GM23338 (cell line): ENCODE measurements at regions not wholly inside any gene's neighbourhood (a gene's known extent, or its start where the extent isn't known, plus 50 kb on each side); places are given as distances from the start of the nearest gene placed in this dataset.

Source experiments
- ATAC-seq: fragments of 200-7000 bp; cut with Tn5 transposase; 3 replicates; pipeline ENCODE4 v1.9.1; 2020
- DNase-seq: peaks from one replicate; pipeline ENCODE4 v3.0.0-alpha.2; 2015; ENCODE audit warnings: low spot score
- H2AFZ ChIP-seq: fragments of 200-600 bp; sonication (generic); 2 replicates; pipeline ENCODE4 v1.8.0; 2016; ENCODE audit warnings: antibody characterized with exemption, mild to moderate bottlenecking, moderate library complexity
- H3F3A ChIP-seq: fragments of 200-600 bp; sonication (generic); replicated peaks from 2 replicates; pipeline ENCODE4 v1.8.0; 2017; ENCODE audit warnings: antibody characterized with exemption, mixed run types, low read depth
- H3K27ac ChIP-seq: fragments of 200-600 bp; sonication (generic); 2 replicates; pipeline ENCODE4 v1.6.1; 2016; ENCODE audit warnings: low read depth
- H3K27me3 ChIP-seq: fragments of 200-600 bp; sonication (generic); 2 replicates; pipeline ENCODE4 v1.8.0; 2016; ENCODE audit warnings: mild to moderate bottlenecking, mixed run types, moderate library complexity; ENCODE audit not compliant: insufficient read depth
- H3K36me3 ChIP-seq: fragments of 200-600 bp; sonication (generic); 2 replicates; pipeline ENCODE4 v1.8.0; 2016; ENCODE audit warnings: mild to moderate bottlenecking; ENCODE audit not compliant: insufficient read depth
- H3K4me1 ChIP-seq: fragments of 200-600 bp; sonication (generic); 2 replicates; pipeline ENCODE4 v1.8.0; 2016; ENCODE audit warnings: mild to moderate bottlenecking, moderate library complexity; ENCODE audit not compliant: insufficient read depth
- H3K4me2 ChIP-seq: fragments of 200-600 bp; sonication (generic); 2 replicates; pipeline ENCODE4 v1.7.1; 2017; ENCODE audit warnings: mixed run types
- H3K4me3 ChIP-seq: fragments of 200-600 bp; sonication (generic); 2 replicates; pipeline ENCODE4 v1.6.1; 2016; ENCODE audit warnings: mixed run types
- H3K79me2 ChIP-seq: fragments of 200-600 bp; sonication (generic); replicated peaks from 2 replicates; pipeline ENCODE4 v1.8.0; 2017; ENCODE audit warnings: mild to moderate bottlenecking; ENCODE audit not compliant: insufficient read depth
- H3K9me2 ChIP-seq: fragments of 200-600 bp; sonication (generic); 2 replicates; pipeline ENCODE4 v1.8.0; 2017; ENCODE audit not compliant: insufficient read depth
- H4K20me1 ChIP-seq: fragments of 200-600 bp; sonication (generic); replicated peaks from 2 replicates; pipeline ENCODE4 v1.8.0; 2017; ENCODE audit warnings: mild to moderate bottlenecking; ENCODE audit not compliant: insufficient read depth
- H3K27ac Mint-ChIP-seq: 2 replicates; pipeline ENCODE4 v1.8.0; 2020; ENCODE audit warnings: inconsistent platforms, mild to moderate bottlenecking, moderate library complexity, mixed read lengths
- H3K27me3 Mint-ChIP-seq: 3 replicates; pipeline ENCODE4 v1.8.0; 2022; ENCODE audit warnings: low read depth, mild to moderate bottlenecking, moderate library complexity, mixed read lengths, inconsistent platforms; ENCODE audit not compliant: insufficient read depth, poor library complexity
- H3K36me3 Mint-ChIP-seq: 3 replicates; pipeline ENCODE4 v1.8.0; 2021; ENCODE audit warnings: low read depth, mild to moderate bottlenecking, inconsistent platforms, moderate library complexity, mixed read lengths
- H3K4me1 Mint-ChIP-seq: 3 replicates; pipeline ENCODE4 v1.8.0; 2020; ENCODE audit warnings: mild to moderate bottlenecking, inconsistent platforms, mixed read lengths
- H3K4me3 Mint-ChIP-seq: 3 replicates; pipeline ENCODE4 v1.8.0; 2021; ENCODE audit warnings: moderate library complexity, mild to moderate bottlenecking, inconsistent platforms, mixed read lengths
- H3K9me3 Mint-ChIP-seq: 3 replicates; pipeline ENCODE4 v1.8.0; 2020; ENCODE audit warnings: moderate library complexity, mild to moderate bottlenecking, inconsistent platforms, mixed read lengths
- CREB1 ChIP-seq: fragments of 250-450 bp; sonication (Bioruptor Pico); IDR thresholded peaks from 2 replicates; pipeline ENCODE4 v1.5.0; 2020; ENCODE audit warnings: low read depth, mild to moderate bottlenecking, moderate library complexity
- CTCF ChIP-seq, 2 experiments: fragments of 200-600 bp in 1 of 2; sonication (generic) in 1 of 2; conservative IDR thresholded peaks; 2 replicates each; pipeline versions ENCODE4 v1.5.1 to v1.6.1; 2016 to 2017; ENCODE audit warnings: antibody characterized with exemption in 2 of 2, low read depth in 2 of 2, mild to moderate bottlenecking in 2 of 2, moderate library complexity in 1 of 2
- ETS1 ChIP-seq: IDR thresholded peaks from 2 replicates; pipeline ENCODE4 v1.6.1; 2016; ENCODE audit warnings: antibody characterized with exemption
- EZH2 ChIP-seq: fragments of 200-600 bp; sonication (generic); IDR thresholded peaks from one replicate; pipeline ENCODE4 v1.8.0; 2017; ENCODE audit warnings: antibody characterized with exemption, mild to moderate bottlenecking, low read depth; ENCODE audit not compliant: unreplicated experiment
- EZH2phosphoT487 ChIP-seq: fragments of 200-600 bp; sonication (generic); IDR thresholded peaks from one replicate; pipeline ENCODE4 v1.8.1; 2018; ENCODE audit warnings: antibody characterized with exemption; ENCODE audit not compliant: unreplicated experiment
- JUNB ChIP-seq: IDR thresholded peaks from one replicate; pipeline ENCODE4 v1.6.1; 2016; ENCODE audit warnings: antibody characterized with exemption; ENCODE audit not compliant: unreplicated experiment
- NANOG ChIP-seq: IDR thresholded peaks from 2 replicates; pipeline ENCODE4 v1.6.1; 2016; ENCODE audit warnings: antibody characterized with exemption, borderline replicate concordance
- POLR2AphosphoS5 ChIP-seq: IDR thresholded peaks from 2 replicates; pipeline ENCODE4 v1.6.1; 2016; ENCODE audit warnings: antibody characterized with exemption, low read depth
- REST ChIP-seq: IDR thresholded peaks from one replicate; pipeline ENCODE4 v1.6.1; 2018; ENCODE audit warnings: antibody characterized with exemption; ENCODE audit not compliant: unreplicated experiment
- STAT1 ChIP-seq: IDR thresholded peaks from one replicate; pipeline ENCODE4 v1.6.1; 2016; ENCODE audit warnings: antibody characterized with exemption; ENCODE audit not compliant: unreplicated experiment
- ZNF114 ChIP-seq: fragments of 250-450 bp; sonication (Bioruptor Pico); IDR thresholded peaks from 2 replicates; pipeline ENCODE4 v1.5.0; 2020; ENCODE audit warnings: mild to moderate bottlenecking, moderate library complexity
- ZNF331 ChIP-seq: fragments of 250-450 bp; sonication (Bioruptor Pico); IDR thresholded peaks from 2 replicates; pipeline ENCODE4 v1.5.0; 2020; ENCODE audit warnings: low read depth, mild to moderate bottlenecking, moderate library complexity
- ZNF462 ChIP-seq: fragments of 250-450 bp; sonication (Bioruptor Pico); IDR thresholded peaks from 2 replicates; pipeline ENCODE4 v1.5.0; 2020; ENCODE audit warnings: mild to moderate bottlenecking, moderate library complexity

- H4K20me1 ChIP-seq: no peaks in the 10 kb centered on the region
- no peak overlapping the region for H3K27ac ChIP-seq
- H3K4me2 ChIP-seq: no peak overlapping the region
- H3K79me2 ChIP-seq: no peaks in the 10 kb centered on the region
- H3K9me2 ChIP-seq: no peaks in the 10 kb centered on the region; the same call in 1 of the 2 replicates
- Mint-ChIP-seq H3K4me1 (peaks cover 3% of the 10 kb centered on the region; the same call in 2 of the 3 replicates), H3K9me3 (peaks cover 70% of the 10 kb centered on the region), H3K4me3 (no peak overlapping the region), H3K27ac (no peak overlapping the region), H3K27me3 (peaks cover 3% of the 10 kb centered on the region), H3K36me3 (no peaks in the 10 kb centered on the region; the same call in 1 of the 3 replicates)
- H3K4me1 ChIP-seq: no peaks in the 10 kb centered on the region; the same call in 1 of the 2 replicates
- no peaks in the 10 kb centered on the region for H3K36me3 ChIP-seq
- TF ChIP-seq CREB1 (no peak), ZNF114 (no peak), CTCF (conservative IDR thresholded peaks at IDR 0.05; ENCODE audit: low read depth in 2 of 2) (no peak), ZNF462 (CRISPR knock-in tag) (no peak), ZNF331 (CRISPR knock-in tag) (no peak), NANOG (no peak), POLR2AphosphoS5 (no peak), EZH2 (no peak), STAT1 (no peak), JUNB (no peak), REST (no peak), ETS1 (no peak), EZH2phosphoT487 (no peak)
- DNase-seq: no peak
- no peak overlapping the region for H2AFZ ChIP-seq
- H3F3A ChIP-seq: no peaks in the 10 kb centered on the region
- H3K4me3 ChIP-seq: no peak overlapping the region
- no peaks in the 10 kb centered on the region for H3K27me3 ChIP-seq
- ATAC-seq: no peak
Observed at GRCh38 chr3:4019501-4019900, 220.3 kb downstream of the LRRN1 start.
